ENCODE measurements at regions not wholly inside any gene's neighbourhood (a gene's known extent, or its start where the extent isn't known, plus 50 kb on each side); places are given as distances from the start of the nearest gene placed in this dataset.

DNA sequence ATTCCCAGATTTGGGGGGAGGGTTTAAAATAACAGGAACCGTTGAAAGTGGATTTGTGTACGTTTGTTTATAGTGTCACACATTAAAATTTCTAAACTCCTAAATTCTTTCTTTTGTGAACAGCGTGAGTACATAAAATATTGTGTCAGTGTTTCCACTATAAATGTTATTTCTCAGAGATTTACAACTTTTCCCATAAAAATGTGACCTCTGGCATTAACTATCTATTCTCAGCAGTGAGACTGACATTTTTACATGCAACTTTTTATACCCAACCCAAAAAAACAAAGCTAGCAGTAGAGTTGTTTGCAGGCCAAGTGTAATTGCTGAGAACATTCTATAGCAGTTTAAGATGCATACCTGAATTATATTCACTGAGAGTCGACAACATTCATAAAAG, 757.0 kb upstream of the ADAMTS16 start:
- H3K9me3 ChIP-seq (ENCODE audit: control insufficient read depth in 2 of 2, low read length in 2 of 2), result peaks cover 0 to 3% of the 10 kb centered on the region in 2 donors
- no peak overlapping the region for H3K9ac ChIP-seq (ENCODE audit: low read depth in 1 of 2, low read length in 2 of 2)
- H3K27ac ChIP-seq (ENCODE audit: low read depth in 2 of 2, low read length in 2 of 2), result no peak overlapping the region
- H3K27me3 ChIP-seq (ENCODE audit: control insufficient read depth in 2 of 2, insufficient read depth in 2 of 2, low read length in 2 of 2), result no peaks in the 10 kb centered on the region
- no peak overlapping the region for H3K4me3 ChIP-seq (ENCODE audit: low read length in 2 of 2)
- no peaks in the 10 kb centered on the region for H3K36me3 ChIP-seq (ENCODE audit: control insufficient read depth in 2 of 2, insufficient read depth in 2 of 2, low read length in 2 of 2)
- H3K4me1 ChIP-seq (ENCODE audit: control insufficient read depth in 2 of 2, insufficient read depth in 2 of 2, low read length in 2 of 2), result no peaks in the 10 kb centered on the region

DNA sequence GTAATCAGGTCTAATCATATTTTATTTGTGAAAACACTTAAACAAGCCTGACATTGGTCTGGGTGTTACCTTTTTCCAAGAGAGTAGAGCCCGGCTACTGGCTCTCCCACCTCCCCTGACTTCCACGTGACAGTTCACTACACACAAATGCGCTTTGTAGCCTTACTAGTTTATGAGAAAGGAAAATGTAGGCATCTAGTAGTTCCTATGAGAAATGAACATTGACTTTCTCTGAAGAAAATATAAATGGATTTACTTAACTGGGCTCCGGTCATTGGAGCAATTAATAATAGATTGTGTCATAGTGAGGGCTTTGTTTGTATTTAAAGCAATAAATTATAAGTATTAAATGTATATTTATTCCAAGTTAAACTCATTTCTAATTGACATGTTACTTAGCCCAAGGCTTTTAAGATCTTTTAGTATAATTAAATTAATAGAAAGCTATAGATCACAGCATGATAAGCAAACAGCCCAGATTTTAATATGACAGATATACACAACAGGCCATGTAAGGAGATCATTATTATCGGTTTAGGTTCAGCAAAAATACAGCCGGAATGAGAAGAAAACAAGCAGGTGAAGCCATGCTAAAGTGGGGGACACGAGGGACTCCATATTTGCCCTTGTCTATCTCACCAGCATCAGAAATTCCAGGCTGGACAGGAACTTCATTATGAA, 756.5 kb upstream of the ADAMTS16 start:
- Histone ChIP-seq H3K9me3 (ENCODE audit: control insufficient read depth in 2 of 2, low read length in 2 of 2) (peaks cover 0 to 4% of the 10 kb centered on the region in 2 donors), H3K27ac (ENCODE audit: low read depth in 2 of 2, low read length in 2 of 2) (no peak overlapping the region), H3K4me1 (ENCODE audit: control insufficient read depth in 2 of 2, insufficient read depth in 2 of 2, low read length in 2 of 2) (no peaks in the 10 kb centered on the region), H3K4me3 (ENCODE audit: low read length in 2 of 2) (no peak overlapping the region), H3K36me3 (ENCODE audit: control insufficient read depth in 2 of 2, insufficient read depth in 2 of 2, low read length in 2 of 2) (no peaks in the 10 kb centered on the region), H3K27me3 (ENCODE audit: control insufficient read depth in 2 of 2, insufficient read depth in 2 of 2, low read length in 2 of 2) (no peaks in the 10 kb centered on the region), H3K9ac (ENCODE audit: low read depth in 1 of 2, low read length in 2 of 2) (no peak overlapping the region)

DNA sequence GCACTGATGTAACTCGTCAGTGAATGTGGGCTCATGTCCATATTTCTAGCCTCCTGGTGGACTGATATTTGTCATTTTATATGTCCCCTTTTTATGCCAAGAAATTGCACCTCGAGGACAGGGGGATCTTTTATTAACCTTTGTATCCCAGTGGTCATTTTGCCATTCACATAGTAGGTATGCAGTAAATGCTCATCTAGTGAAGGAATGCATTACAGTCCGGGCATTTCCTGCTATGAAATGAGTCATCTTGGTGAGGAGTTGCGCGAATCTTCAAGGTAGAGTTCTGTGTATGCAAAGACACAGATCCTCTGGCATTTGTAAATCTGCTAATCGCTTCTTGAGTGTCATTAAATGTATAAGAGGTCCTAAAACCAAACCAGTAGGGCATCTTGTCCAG, 755.5 kb upstream of the ADAMTS16 start:
- Histone ChIP-seq H3K36me3 (ENCODE audit: control insufficient read depth in 2 of 2, insufficient read depth in 2 of 2, low read length in 2 of 2) (no peaks in the 10 kb centered on the region), H3K9me3 (ENCODE audit: control insufficient read depth in 2 of 2, low read length in 2 of 2) (peaks cover 0 to 7% of the 10 kb centered on the region in 2 donors), H3K27me3 (ENCODE audit: control insufficient read depth in 2 of 2, insufficient read depth in 2 of 2, low read length in 2 of 2) (no peaks in the 10 kb centered on the region), H3K4me3 (ENCODE audit: low read length in 2 of 2) (no peak overlapping the region), H3K9ac (ENCODE audit: low read depth in 1 of 2, low read length in 2 of 2) (no peak overlapping the region), H3K27ac (ENCODE audit: low read depth in 2 of 2, low read length in 2 of 2) (no peak overlapping the region), H3K4me1 (ENCODE audit: control insufficient read depth in 2 of 2, insufficient read depth in 2 of 2, low read length in 2 of 2) (no peaks in the 10 kb centered on the region)

DNA sequence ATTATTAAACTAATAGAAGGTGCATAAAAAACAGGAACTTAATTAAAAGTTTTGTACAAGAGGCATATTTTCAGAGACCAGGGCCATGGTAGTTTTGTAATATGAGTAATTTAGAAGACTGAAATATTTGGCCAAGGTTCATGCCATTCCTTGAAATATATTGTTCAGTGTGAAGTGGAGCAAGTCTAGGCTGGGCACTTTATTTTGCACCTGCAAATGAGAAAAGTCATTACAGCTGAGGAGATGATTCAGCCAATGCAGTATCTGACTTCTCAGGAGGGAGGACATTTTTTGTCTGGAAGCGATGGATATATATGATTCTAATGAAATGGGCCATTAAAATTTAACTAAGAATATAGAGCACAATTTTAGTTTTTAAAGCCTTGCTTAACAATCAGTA, 754.0 kb upstream of the ADAMTS16 start:
- H3K36me3 ChIP-seq (ENCODE audit: control insufficient read depth in 2 of 2, insufficient read depth in 2 of 2, low read length in 2 of 2), result no peaks in the 10 kb centered on the region
- H3K27me3 ChIP-seq (ENCODE audit: control insufficient read depth in 2 of 2, insufficient read depth in 2 of 2, low read length in 2 of 2), result no peaks in the 10 kb centered on the region
- no peaks in the 10 kb centered on the region for H3K4me1 ChIP-seq (ENCODE audit: control insufficient read depth in 2 of 2, insufficient read depth in 2 of 2, low read length in 2 of 2)
- peaks cover 0 to 4% of the 10 kb centered on the region in 2 donors for H3K9me3 ChIP-seq (ENCODE audit: control insufficient read depth in 2 of 2, low read length in 2 of 2)
- no peak overlapping the region for H3K4me3 ChIP-seq (ENCODE audit: low read length in 2 of 2)
- no peak overlapping the region for H3K9ac ChIP-seq (ENCODE audit: low read depth in 1 of 2, low read length in 2 of 2)
- no peak overlapping the region for H3K27ac ChIP-seq (ENCODE audit: low read depth in 2 of 2, low read length in 2 of 2)

DNA sequence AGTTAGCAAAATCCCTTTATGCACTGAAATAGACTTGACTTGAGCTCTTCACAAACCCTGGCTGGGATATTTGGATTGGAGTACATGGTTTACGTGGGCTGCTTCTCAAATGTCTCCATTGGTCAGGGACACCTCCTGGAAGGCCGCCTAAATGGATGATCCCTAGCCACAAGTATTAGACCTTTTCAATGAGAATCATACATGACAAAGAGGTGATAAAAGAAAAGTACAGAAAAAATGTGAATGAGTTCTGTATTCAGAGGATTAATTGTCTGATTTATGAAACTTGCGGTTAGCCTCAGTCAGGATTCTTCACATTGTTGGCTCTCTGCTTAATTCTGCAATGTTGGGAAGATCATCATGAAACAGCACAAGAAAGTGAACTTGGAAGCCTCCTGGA, 752.8 kb upstream of the ADAMTS16 start:
- Histone ChIP-seq H3K27me3 (ENCODE audit: control insufficient read depth in 2 of 2, insufficient read depth in 2 of 2, low read length in 2 of 2) (no peaks in the 10 kb centered on the region), H3K36me3 (ENCODE audit: control insufficient read depth in 2 of 2, insufficient read depth in 2 of 2, low read length in 2 of 2) (no peaks in the 10 kb centered on the region)

DNA sequence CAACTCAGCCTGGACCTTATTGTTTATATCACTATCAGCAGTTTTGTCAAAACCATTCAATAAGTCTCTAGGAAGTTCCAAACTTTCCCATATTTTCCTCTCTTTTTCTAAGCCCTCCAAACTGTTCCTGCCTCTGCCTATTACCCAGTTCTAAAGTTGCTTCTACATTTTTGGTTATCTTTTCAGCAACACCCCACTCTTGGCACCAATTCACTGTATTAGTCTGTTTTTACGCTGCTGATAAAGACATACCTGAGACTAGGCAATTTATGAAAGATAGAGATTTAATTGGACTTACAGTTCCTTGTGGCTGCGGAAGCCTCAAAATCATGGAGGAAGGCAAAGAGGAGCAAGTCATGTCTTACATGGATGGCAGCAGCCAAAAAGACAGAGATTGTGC, 744.4 kb upstream of the ADAMTS16 start:
- no peaks in the 10 kb centered on the region for H3K4me1 ChIP-seq (ENCODE audit: control insufficient read depth in 2 of 2, insufficient read depth in 2 of 2, low read length in 2 of 2)
- H3K9me3 ChIP-seq (ENCODE audit: control insufficient read depth in 2 of 2, low read length in 2 of 2), result no peaks in the 10 kb centered on the region
- no peak overlapping the region for H3K9ac ChIP-seq (ENCODE audit: low read depth in 1 of 2, low read length in 2 of 2)
- H3K27me3 ChIP-seq (ENCODE audit: control insufficient read depth in 2 of 2, insufficient read depth in 2 of 2, low read length in 2 of 2), result no peaks in the 10 kb centered on the region
- H3K36me3 ChIP-seq (ENCODE audit: control insufficient read depth in 2 of 2, insufficient read depth in 2 of 2, low read length in 2 of 2), result no peaks in the 10 kb centered on the region
- H3K27ac ChIP-seq (ENCODE audit: low read depth in 2 of 2, low read length in 2 of 2), result no peak overlapping the region
- no peak overlapping the region for H3K4me3 ChIP-seq (ENCODE audit: low read length in 2 of 2)

More for the DNA sequence above, 752.8 kb upstream of the ADAMTS16 start:
- Histone ChIP-seq H3K4me1 (ENCODE audit: control insufficient read depth in 2 of 2, insufficient read depth in 2 of 2, low read length in 2 of 2) (no peaks in the 10 kb centered on the region), H3K4me3 (ENCODE audit: low read length in 2 of 2) (no peak overlapping the region), H3K9ac (ENCODE audit: low read depth in 1 of 2, low read length in 2 of 2) (no peak overlapping the region), H3K9me3 (ENCODE audit: control insufficient read depth in 2 of 2, low read length in 2 of 2) (peaks cover 0 to 4% of the 10 kb centered on the region in 2 donors), H3K27ac (ENCODE audit: low read depth in 2 of 2, low read length in 2 of 2) (no peak overlapping the region)

DNA sequence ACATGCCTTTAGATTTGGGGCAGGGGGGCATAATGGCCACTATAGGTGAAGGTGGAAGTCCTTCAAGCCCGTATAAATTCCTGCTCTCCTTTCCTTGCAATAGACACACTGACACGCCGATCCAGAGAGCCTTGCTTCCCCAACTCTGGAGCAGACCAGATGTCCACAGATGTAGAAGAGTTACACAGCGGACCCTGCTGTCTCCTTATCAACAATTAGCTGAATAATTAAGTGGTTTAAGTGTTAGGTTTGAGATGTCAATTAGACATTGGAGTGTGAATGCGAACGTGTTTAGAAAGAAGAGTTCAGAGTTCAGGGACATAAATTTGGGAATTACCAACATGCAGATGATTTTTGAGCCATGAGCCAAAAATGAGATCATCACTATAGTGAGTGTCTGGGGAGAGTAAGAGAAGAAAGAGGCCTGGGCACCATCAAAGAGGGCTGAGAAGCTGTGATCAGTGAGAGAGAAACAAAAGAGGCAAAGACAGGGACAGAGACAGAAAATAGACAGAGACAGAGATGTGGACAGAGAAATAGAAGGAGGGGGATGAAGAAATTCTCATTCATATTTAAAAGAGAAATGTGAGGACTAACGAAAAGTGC, 734.4 kb upstream of the ADAMTS16 start:
- no peaks in the 10 kb centered on the region for H3K36me3 ChIP-seq (ENCODE audit: control insufficient read depth in 2 of 2, insufficient read depth in 2 of 2, low read length in 2 of 2)
- no peaks in the 10 kb centered on the region for H3K4me1 ChIP-seq (ENCODE audit: control insufficient read depth in 2 of 2, insufficient read depth in 2 of 2, low read length in 2 of 2)
- H3K27me3 ChIP-seq (ENCODE audit: control insufficient read depth in 2 of 2, insufficient read depth in 2 of 2, low read length in 2 of 2), result no peaks in the 10 kb centered on the region
- H3K4me3 ChIP-seq (ENCODE audit: low read length in 2 of 2), result no peak overlapping the region
- H3K9ac ChIP-seq (ENCODE audit: low read depth in 1 of 2, low read length in 2 of 2), result no peak overlapping the region
- H3K9me3 ChIP-seq (ENCODE audit: control insufficient read depth in 2 of 2, low read length in 2 of 2), result peaks cover 0 to 2% of the 10 kb centered on the region in 2 donors
- no peak overlapping the region for H3K27ac ChIP-seq (ENCODE audit: low read depth in 2 of 2, low read length in 2 of 2)

DNA sequence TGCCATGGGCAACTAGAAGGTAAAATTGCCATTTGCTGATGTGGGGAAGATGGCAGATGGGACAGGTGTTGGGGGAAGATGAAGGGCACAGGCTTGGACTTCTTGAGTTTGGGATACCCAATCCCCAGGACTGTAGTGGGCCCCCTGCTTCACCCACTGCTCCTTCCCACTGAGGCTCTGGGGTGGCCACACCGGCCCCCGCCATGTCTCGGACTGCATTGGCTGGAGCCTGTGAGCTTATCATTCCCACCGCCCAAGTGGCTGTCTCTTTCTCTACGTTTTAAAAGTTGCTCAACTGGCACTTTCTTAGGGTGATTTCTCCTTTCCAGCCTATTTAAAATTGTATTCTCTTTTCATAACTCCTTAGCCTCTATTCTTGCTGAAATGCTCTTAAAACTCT, 730.0 kb upstream of the ADAMTS16 start:
- no peak overlapping the region for H3K9ac ChIP-seq (ENCODE audit: low read depth in 1 of 2, low read length in 2 of 2)
- H3K4me1 ChIP-seq (ENCODE audit: control insufficient read depth in 2 of 2, insufficient read depth in 2 of 2, low read length in 2 of 2), result no peaks in the 10 kb centered on the region
- H3K27ac ChIP-seq (ENCODE audit: low read depth in 2 of 2, low read length in 2 of 2), result no peak overlapping the region
- H3K4me3 ChIP-seq (ENCODE audit: low read length in 2 of 2), result no peak overlapping the region
- H3K36me3 ChIP-seq (ENCODE audit: control insufficient read depth in 2 of 2, insufficient read depth in 2 of 2, low read length in 2 of 2), result no peaks in the 10 kb centered on the region
- no peaks in the 10 kb centered on the region for H3K27me3 ChIP-seq (ENCODE audit: control insufficient read depth in 2 of 2, insufficient read depth in 2 of 2, low read length in 2 of 2)
- H3K9me3 ChIP-seq (ENCODE audit: control insufficient read depth in 2 of 2, low read length in 2 of 2), result no peaks in the 10 kb centered on the region

DNA sequence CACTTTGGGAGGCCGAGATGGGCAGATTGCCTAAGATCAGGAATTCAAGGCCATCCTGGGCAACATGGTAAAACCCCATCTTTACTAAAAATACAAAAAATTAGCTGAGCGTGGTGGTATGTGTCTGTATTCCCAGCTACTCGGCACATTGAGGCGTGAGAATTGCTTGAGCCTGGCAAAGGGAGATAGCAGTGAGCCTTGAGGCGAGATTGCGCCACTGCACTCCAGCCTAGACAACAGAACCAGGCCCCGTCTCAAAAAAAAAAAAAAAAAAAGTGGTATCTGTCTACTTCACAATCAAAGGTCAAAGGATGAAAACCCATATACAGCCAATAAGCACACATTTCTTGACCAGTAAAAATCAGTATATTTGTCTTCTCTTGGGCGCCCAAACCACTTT, 728.5 kb upstream of the ADAMTS16 start:
- Histone ChIP-seq H3K27ac (ENCODE audit: low read depth in 2 of 2, low read length in 2 of 2) (no peak overlapping the region), H3K4me1 (ENCODE audit: control insufficient read depth in 2 of 2, insufficient read depth in 2 of 2, low read length in 2 of 2) (no peaks in the 10 kb centered on the region), H3K9me3 (ENCODE audit: control insufficient read depth in 2 of 2, low read length in 2 of 2) (no peaks in the 10 kb centered on the region), H3K9ac (ENCODE audit: low read depth in 1 of 2, low read length in 2 of 2) (no peak overlapping the region), H3K4me3 (ENCODE audit: low read length in 2 of 2) (no peak overlapping the region), H3K36me3 (ENCODE audit: control insufficient read depth in 2 of 2, insufficient read depth in 2 of 2, low read length in 2 of 2) (no peaks in the 10 kb centered on the region), H3K27me3 (ENCODE audit: control insufficient read depth in 2 of 2, insufficient read depth in 2 of 2, low read length in 2 of 2) (no peaks in the 10 kb centered on the region)

DNA sequence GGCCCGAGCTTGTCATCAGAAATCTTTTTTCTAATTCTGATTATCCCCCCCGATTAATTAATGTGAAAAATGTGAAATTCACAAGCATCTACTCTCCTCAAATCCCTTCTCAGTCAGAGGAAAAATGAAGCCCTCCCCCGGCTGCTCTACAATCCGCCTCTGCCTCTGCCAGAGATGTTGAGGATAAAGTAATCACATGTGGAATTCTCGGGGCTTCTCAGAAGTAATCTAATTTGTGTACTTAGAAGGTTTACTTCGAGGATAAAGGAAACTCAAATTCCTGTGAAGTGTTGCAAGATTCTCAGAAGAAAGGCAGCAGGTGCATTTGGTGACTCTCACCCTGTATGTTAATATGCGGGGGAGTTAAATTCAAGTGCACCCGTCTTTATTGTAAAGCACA, 726.1 kb upstream of the ADAMTS16 start:
- no peak overlapping the region for H3K9ac ChIP-seq (ENCODE audit: low read depth in 1 of 2, low read length in 2 of 2)

More for the DNA sequence above, 726.1 kb upstream of the ADAMTS16 start:
- H3K27me3 ChIP-seq (ENCODE audit: control insufficient read depth in 2 of 2, insufficient read depth in 2 of 2, low read length in 2 of 2), result no peaks in the 10 kb centered on the region
- H3K4me3 ChIP-seq (ENCODE audit: low read length in 2 of 2), result no peak overlapping the region
- H3K36me3 ChIP-seq (ENCODE audit: control insufficient read depth in 2 of 2, insufficient read depth in 2 of 2, low read length in 2 of 2), result no peaks in the 10 kb centered on the region
- no peak overlapping the region for H3K27ac ChIP-seq (ENCODE audit: low read depth in 2 of 2, low read length in 2 of 2)
- H3K4me1 ChIP-seq (ENCODE audit: control insufficient read depth in 2 of 2, insufficient read depth in 2 of 2, low read length in 2 of 2), result no peaks in the 10 kb centered on the region
- no peaks in the 10 kb centered on the region for H3K9me3 ChIP-seq (ENCODE audit: control insufficient read depth in 2 of 2, low read length in 2 of 2)
